Endothelial cell (in vitro differentiated cells): ENCODE measurements at regions not wholly inside any gene's neighbourhood (a gene's known extent, or its start where the extent isn't known, plus 50 kb on each side); places are given as distances from the start of the nearest gene placed in this dataset.

ENCODE experiments used
- DNase-seq: peaks from one replicate; pipeline ENCODE4 v3.0.0; 2021; ENCODE audit warnings: low spot score
- H3K27ac Mint-ChIP-seq: one replicate; pipeline ENCODE4 v1.8.0; 2021; ENCODE audit warnings: mixed read lengths, inconsistent platforms; ENCODE audit not compliant: unreplicated experiment
- H3K27me3 Mint-ChIP-seq: one replicate; pipeline ENCODE4 v1.8.0; 2021; ENCODE audit warnings: mild to moderate bottlenecking, moderate library complexity, mixed read lengths, inconsistent platforms; ENCODE audit not compliant: unreplicated experiment
- H3K36me3 Mint-ChIP-seq: one replicate; pipeline ENCODE4 v1.8.0; 2021; ENCODE audit warnings: mild to moderate bottlenecking, low read depth, mixed read lengths, inconsistent platforms; ENCODE audit not compliant: unreplicated experiment
- H3K4me1 Mint-ChIP-seq: one replicate; pipeline ENCODE4 v1.8.0; 2021; ENCODE audit warnings: mild to moderate bottlenecking, mixed read lengths, inconsistent platforms; ENCODE audit not compliant: unreplicated experiment
- H3K4me3 Mint-ChIP-seq: one replicate; pipeline ENCODE4 v1.8.0; 2021; ENCODE audit warnings: mild to moderate bottlenecking, mixed read lengths, inconsistent platforms; ENCODE audit not compliant: unreplicated experiment
- H3K9me3 Mint-ChIP-seq: one replicate; pipeline ENCODE4 v1.8.0; 2021; ENCODE audit warnings: mixed read lengths, inconsistent platforms; ENCODE audit not compliant: unreplicated experiment
- TF ChIP-seq, protein P1 (sequence below): fragments of 200-600 bp; sonication (generic); IDR thresholded peaks from one replicate; pipeline ENCODE4 v1.5.0; 2021; ENCODE audit warnings: antibody characterized with exemption; ENCODE audit not compliant: unreplicated experiment

DNA sequence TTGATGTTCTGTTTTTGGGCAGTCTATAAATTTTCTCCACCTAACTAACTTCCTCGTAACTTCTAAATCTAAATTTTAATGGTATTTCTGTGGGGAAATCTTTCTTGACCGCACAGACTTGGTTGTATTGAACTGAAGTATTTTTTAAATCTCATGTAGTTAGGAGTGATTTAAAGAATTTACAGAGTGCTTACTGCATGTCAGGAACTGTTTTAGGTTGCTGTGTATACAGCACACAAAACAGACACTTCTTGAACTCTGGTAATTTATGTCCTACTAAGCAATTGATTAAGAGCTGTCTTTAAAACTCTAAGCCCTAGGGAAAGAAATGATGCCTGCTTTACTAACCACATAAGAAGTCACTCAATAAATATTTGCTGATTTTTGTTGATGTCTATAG, 1350.2 kb downstream of the ZPLD1 start:
- TF ChIP-seq, protein P1, sequence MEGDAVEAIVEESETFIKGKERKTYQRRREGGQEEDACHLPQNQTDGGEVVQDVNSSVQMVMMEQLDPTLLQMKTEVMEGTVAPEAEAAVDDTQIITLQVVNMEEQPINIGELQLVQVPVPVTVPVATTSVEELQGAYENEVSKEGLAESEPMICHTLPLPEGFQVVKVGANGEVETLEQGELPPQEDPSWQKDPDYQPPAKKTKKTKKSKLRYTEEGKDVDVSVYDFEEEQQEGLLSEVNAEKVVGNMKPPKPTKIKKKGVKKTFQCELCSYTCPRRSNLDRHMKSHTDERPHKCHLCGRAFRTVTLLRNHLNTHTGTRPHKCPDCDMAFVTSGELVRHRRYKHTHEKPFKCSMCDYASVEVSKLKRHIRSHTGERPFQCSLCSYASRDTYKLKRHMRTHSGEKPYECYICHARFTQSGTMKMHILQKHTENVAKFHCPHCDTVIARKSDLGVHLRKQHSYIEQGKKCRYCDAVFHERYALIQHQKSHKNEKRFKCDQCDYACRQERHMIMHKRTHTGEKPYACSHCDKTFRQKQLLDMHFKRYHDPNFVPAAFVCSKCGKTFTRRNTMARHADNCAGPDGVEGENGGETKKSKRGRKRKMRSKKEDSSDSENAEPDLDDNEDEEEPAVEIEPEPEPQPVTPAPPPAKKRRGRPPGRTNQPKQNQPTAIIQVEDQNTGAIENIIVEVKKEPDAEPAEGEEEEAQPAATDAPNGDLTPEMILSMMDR, result no peak
- H3K27ac Mint-ChIP-seq, result no peak overlapping the region
- no peak for DNase-seq
- no peaks in the 10 kb centered on the region for H3K27me3 Mint-ChIP-seq
- H3K4me3 Mint-ChIP-seq, result no peak overlapping the region
- no peaks in the 10 kb centered on the region for H3K9me3 Mint-ChIP-seq
- no peaks in the 10 kb centered on the region for H3K36me3 Mint-ChIP-seq
- no peaks in the 10 kb centered on the region for H3K4me1 Mint-ChIP-seq

DNA sequence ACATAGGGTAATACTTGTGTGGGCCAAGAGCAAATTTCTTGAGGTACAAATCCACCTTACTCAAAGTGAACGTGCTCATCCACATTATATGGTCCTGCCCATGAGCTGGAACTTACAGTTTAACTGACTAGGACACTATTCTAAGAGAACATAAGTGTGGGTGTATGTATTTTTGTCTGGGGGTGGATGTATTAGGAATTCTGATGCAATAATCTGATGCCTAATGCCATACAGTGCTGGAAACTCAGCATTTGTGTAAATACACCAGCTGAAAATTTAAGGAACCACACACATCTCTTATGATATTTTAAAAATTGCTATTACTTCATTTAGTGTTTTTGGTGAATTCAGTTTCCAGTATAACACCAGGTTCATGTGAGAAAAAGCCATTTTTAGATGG, 1350.7 kb downstream of the ZPLD1 start:
- no peak for DNase-seq
- no peak overlapping the region for H3K4me3 Mint-ChIP-seq
- no peaks in the 10 kb centered on the region for H3K9me3 Mint-ChIP-seq
- H3K27me3 Mint-ChIP-seq, result no peaks in the 10 kb centered on the region
- TF ChIP-seq, protein P1, result no peak
- no peak overlapping the region for H3K27ac Mint-ChIP-seq
- H3K4me1 Mint-ChIP-seq, result no peaks in the 10 kb centered on the region
- no peaks in the 10 kb centered on the region for H3K36me3 Mint-ChIP-seq

DNA sequence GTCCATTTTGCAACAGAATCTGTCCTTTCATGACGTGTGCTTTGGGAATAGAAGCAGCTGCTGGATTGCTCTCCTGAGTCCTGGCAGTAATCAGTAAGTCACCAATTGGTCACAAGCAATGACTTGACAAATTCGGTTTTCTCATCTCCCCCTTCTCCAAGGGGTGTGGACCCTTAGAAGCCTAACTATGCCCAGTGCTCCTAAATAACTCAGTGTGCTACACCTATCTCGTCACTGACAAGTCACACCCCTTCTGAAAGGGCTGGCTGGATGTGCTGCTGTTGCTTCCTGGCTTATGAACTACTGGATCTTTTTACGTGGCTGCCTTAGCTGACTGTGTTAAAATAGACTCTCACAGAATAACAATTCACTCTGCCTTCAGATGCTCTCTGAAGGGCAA, 1351.5 kb downstream of the ZPLD1 start:
- H3K27ac Mint-ChIP-seq, result no peak overlapping the region
- H3K4me3 Mint-ChIP-seq, result no peak overlapping the region
- H3K27me3 Mint-ChIP-seq, result no peaks in the 10 kb centered on the region
- no peaks in the 10 kb centered on the region for H3K9me3 Mint-ChIP-seq
- TF ChIP-seq, protein P1, result no peak
- no peak for DNase-seq
- H3K36me3 Mint-ChIP-seq, result no peaks in the 10 kb centered on the region
- H3K4me1 Mint-ChIP-seq, result no peaks in the 10 kb centered on the region

DNA sequence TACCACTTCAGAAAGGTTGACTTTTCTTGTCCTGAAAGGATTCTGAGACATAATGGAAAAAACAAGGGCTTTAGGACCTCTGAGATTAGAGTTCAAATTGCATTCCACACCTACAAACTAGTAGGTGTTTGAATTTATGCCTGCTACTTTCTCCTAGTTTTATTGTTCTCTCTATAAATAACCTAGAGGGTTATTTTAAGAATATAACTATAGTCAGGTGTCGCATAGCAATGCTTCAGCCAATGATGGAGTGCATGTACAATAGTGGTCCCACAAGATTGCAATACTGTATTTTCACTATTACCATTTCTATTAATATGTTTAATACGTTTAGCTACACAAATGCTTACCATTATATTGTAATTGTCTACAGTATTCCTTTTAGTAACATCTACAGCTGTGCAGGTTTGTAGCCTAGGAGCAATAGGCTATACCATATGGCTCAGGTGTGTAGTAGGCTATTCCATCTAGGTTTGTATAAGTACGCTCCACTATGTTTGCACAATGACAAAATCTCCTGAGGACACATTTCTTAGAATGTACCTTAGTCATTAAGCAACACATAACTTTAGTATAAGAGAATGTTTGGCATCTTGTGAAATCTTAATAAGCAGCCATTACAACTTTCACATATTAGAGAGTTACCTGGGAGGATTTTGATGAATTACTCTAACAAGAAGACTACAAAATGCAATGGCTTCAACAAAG, 1352.5 kb downstream of the ZPLD1 start:
- Mint-ChIP-seq H3K4me3 (no peak overlapping the region), H3K9me3 (no peaks in the 10 kb centered on the region), H3K27ac (no peak overlapping the region), H3K27me3 (no peaks in the 10 kb centered on the region), H3K36me3 (no peaks in the 10 kb centered on the region), H3K4me1 (no peaks in the 10 kb centered on the region)
- DNase-seq, result no peak
- TF ChIP-seq, protein P1, result no peak

DNA sequence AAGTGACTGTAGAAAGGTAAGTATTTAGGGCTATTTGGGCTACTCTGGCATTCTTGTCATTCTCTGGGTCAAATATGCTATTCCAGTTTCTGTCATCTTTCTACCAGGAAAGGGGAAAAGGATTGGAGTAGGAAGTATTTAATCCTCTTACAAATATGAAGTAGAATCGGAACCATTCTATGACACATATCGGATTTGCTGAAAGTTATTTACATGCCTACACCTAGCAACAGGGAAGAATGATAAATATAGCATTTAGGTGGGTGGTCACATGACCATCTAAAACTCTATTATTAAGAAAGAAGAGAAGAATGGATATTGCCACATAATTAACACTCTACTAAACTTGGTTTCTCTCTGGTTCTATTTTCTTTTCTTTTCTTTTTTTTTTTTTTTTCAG, 1353.1 kb downstream of the ZPLD1 start:
- no peaks in the 10 kb centered on the region for H3K27me3 Mint-ChIP-seq
- no peak overlapping the region for H3K4me3 Mint-ChIP-seq
- DNase-seq, result no peak
- TF ChIP-seq, protein P1, result no peak
- H3K4me1 Mint-ChIP-seq, result no peaks in the 10 kb centered on the region
- H3K27ac Mint-ChIP-seq, result no peak overlapping the region
- H3K9me3 Mint-ChIP-seq, result no peaks in the 10 kb centered on the region
- no peaks in the 10 kb centered on the region for H3K36me3 Mint-ChIP-seq
